Gastroesophageal sphincter (tissue), 4 donors: ENCODE measurements at regions not wholly inside any gene's neighbourhood (a gene's known extent, or its start where the extent isn't known, plus 50 kb on each side); places are given as distances from the start of the nearest gene placed in this dataset.
"Not testable (repeated sequence)": the region's sequence is repeated elsewhere in the genome, so short reads cannot be mapped to it uniquely, and the experiment has no call there.

Experiments used
- ATAC-seq: fragments of 150-250 bp; one replicate; pipeline ENCODE4 v1.9.1; 2016; ENCODE audit warnings: mild to moderate bottlenecking, moderate library complexity
- H3K27ac ChIP-seq, 4 donors: fragments of 200-600 bp; sonication (generic) in 3 of 4; 1 replicate in 3 of 4; 2 replicates in 1 of 4; pipeline ENCODE4 v1.5.1; 2016 to 2019
- H3K27me3 ChIP-seq: fragments of 200-600 bp; sonication (generic); one replicate; pipeline ENCODE4 v1.5.1; 2019
- H3K36me3 ChIP-seq, 2 donors: fragments of 200-600 bp; sonication (generic); one replicate each; pipeline ENCODE4 v1.5.1; 2019; ENCODE audit warnings: control low read depth in 1 of 2
- H3K4me1 ChIP-seq, 3 donors: fragments of 200-600 bp; sonication (generic); 1 replicate in 2 of 3; 2 replicates in 1 of 3; pipeline ENCODE4 v1.5.1; 2016 to 2019; ENCODE audit warnings: control low read depth in 2 of 3
- H3K4me3 ChIP-seq, 2 donors: fragments of 200-600 bp; sonication (generic); one replicate each; pipeline ENCODE4 v1.5.1; 2019; ENCODE audit warnings: mild to moderate bottlenecking in 1 of 2, moderate library complexity in 1 of 2
- H3K9me3 ChIP-seq, 3 donors: fragments of 200-600 bp; sonication (generic); one replicate each; pipeline ENCODE4 v1.5.1; 2017 to 2019; ENCODE audit warnings: control low read depth in 2 of 3
- CTCF ChIP-seq, 4 experiments: fragments of 200-600 bp in 2 of 4; fragments of 450-650 bp in 2 of 4; sonication (generic) in 1 of 4; IDR thresholded peaks; one replicate each; pipeline ENCODE4 v1.5.1; 2017 to 2019; ENCODE audit warnings: antibody characterized with exemption in 4 of 4, mild to moderate bottlenecking in 2 of 4, moderate library complexity in 2 of 4
- EP300 ChIP-seq: sonication (generic); formaldehyde crosslinking; IDR thresholded peaks from one replicate; pipeline ENCODE4 v1.6.1; 2017; ENCODE audit warnings: antibody characterized with exemption, mild to moderate bottlenecking
- POLR2A ChIP-seq, 2 donors: fragments of 450-650 bp; IDR thresholded peaks; one replicate each; pipeline ENCODE4 v1.6.1; 2017; ENCODE audit warnings: antibody characterized with exemption in 2 of 2, mild to moderate bottlenecking in 2 of 2, moderate library complexity in 1 of 2
- POLR2AphosphoS5 ChIP-seq: sonication (generic); formaldehyde crosslinking; IDR thresholded peaks from one replicate; pipeline ENCODE4 v1.6.1; 2017; ENCODE audit warnings: antibody characterized with exemption
- whole genome bisulfite sequencing, 2 donors: methylation state at CpG; one replicate each; pipeline ENCODE4 v1.1.5; 2018; ENCODE audit warnings: low coverage in 1 of 2; 5-methylcytosine and 5-hydroxymethylcytosine counted together

- WGBS, 2 donors = 87 to 100% methylated on average over 1 to 6 of the region's 6 CpGs
Observed at GRCh38 chr7:120005720-120006119, 267.3 kb upstream of the KCND2 start.

GRCh38 chr7:120014301-120014700 is 258.7 kb upstream of the KCND2 start:
- not testable (repeated sequence) for H3K36me3 ChIP-seq, H3K4me3 ChIP-seq, H3K9me3 ChIP-seq, H3K27me3 ChIP-seq, ATAC-seq, H3K27ac ChIP-seq
- 91% methylated on average over 5 of the region's 5 CpGs; no CpG with 5 or more reads in 1 of the 2 donors for WGBS, 2 donors
- peaks cover 0 to 19% (median 0%) of the 10 kb centered on the region in 3 donors for H3K4me1 ChIP-seq

More at GRCh38 chr7:120005720-120006119, 267.3 kb upstream of the KCND2 start:
- no peak for ATAC-seq
- Histone ChIP-seq H3K27me3 (no peaks in the 10 kb centered on the region), H3K4me1 (no peaks in the 10 kb centered on the region), H3K27ac (no peak overlapping the region), H3K9me3 (no peaks in the 10 kb centered on the region), H3K36me3 (no peaks in the 10 kb centered on the region), H3K4me3 (no peak overlapping the region)
- TF ChIP-seq CTCF (IDR thresholded peaks at IDR 0.05) (no peak), EP300 (no peak), POLR2A (IDR thresholded peaks at IDR 0.05) (no peak), POLR2AphosphoS5 (no peak)

- H3K27me3 ChIP-seq = no peaks in the 10 kb centered on the region
- WGBS, 2 donors = 27 to 29% methylated on average over 3 to 4 of the region's 4 CpGs
- no peak for TF ChIP-seq EP300
- TF ChIP-seq POLR2A (IDR thresholded peaks at IDR 0.05) = no peak
- no peak for TF ChIP-seq CTCF (IDR thresholded peaks at IDR 0.05)
- TF ChIP-seq POLR2AphosphoS5 = no peak
- no peak for ATAC-seq
- H3K4me1 ChIP-seq = peaks cover 0 to 19% (median 0%) of the 10 kb centered on the region in 3 donors
- no peak overlapping the region for H3K27ac ChIP-seq
- no peaks in the 10 kb centered on the region for H3K36me3 ChIP-seq
- no peaks in the 10 kb centered on the region for H3K9me3 ChIP-seq
- no peak overlapping the region for H3K4me3 ChIP-seq
Observed at GRCh38 chr7:120014925-120015465, 258.0 kb upstream of the KCND2 start.

- WGBS, 2 donors = 70 to 100% methylated on average over 1 of the region's 1 CpG
- no peak for TF ChIP-seq CTCF (IDR thresholded peaks at IDR 0.05)
- TF ChIP-seq POLR2A (IDR thresholded peaks at IDR 0.05) = no peak
- TF ChIP-seq POLR2AphosphoS5 = no peak
- Histone ChIP-seq H3K4me3 (no peak overlapping the region), H3K9me3 (no peaks in the 10 kb centered on the region), H3K36me3 (no peaks in the 10 kb centered on the region), H3K27ac (no peak overlapping the region), H3K27me3 (no peaks in the 10 kb centered on the region), H3K4me1 (peaks cover 0 to 9% (median 0%) of the 10 kb centered on the region in 3 donors)
- ATAC-seq = no peak
Observed at GRCh38 chr7:120021085-120021484, 251.9 kb upstream of the KCND2 start.

- no peak overlapping the region for H3K27ac ChIP-seq
- no peak for ATAC-seq
- H3K36me3 ChIP-seq = no peaks in the 10 kb centered on the region
- no peaks in the 10 kb centered on the region for H3K9me3 ChIP-seq
- no peak for TF ChIP-seq EP300
- no peak for TF ChIP-seq POLR2A (IDR thresholded peaks at IDR 0.05)
- TF ChIP-seq CTCF (IDR thresholded peaks at IDR 0.05) = no peak
- no peak for TF ChIP-seq POLR2AphosphoS5
- no peak overlapping the region for H3K4me3 ChIP-seq
- H3K4me1 ChIP-seq = no peaks in the 10 kb centered on the region
- 55 to 66% methylated on average over 4 of the region's 4 CpGs for WGBS, 2 donors
- H3K27me3 ChIP-seq = no peaks in the 10 kb centered on the region
Observed at GRCh38 chr7:120023494-120024167, 249.3 kb upstream of the KCND2 start.
